Posterior cingulate gyrus (tissue), 11 donors: ENCODE measurements at regions not wholly inside any gene's neighbourhood (a gene's known extent, or its start where the extent isn't known, plus 50 kb on each side); places are given as distances from the start of the nearest gene placed in this dataset.
"Not testable (repeated sequence)": the region's sequence is repeated elsewhere in the genome, so short reads cannot be mapped to it uniquely, and the experiment has no call there.

Experiments used
- DNase-seq, 10 donors: peaks; one replicate each; pipeline versions ENCODE4 v3.0.0 to v3.0.0-alpha.2; 2020 to 2021; ENCODE audit warnings: mixed read lengths in 3 of 10
- intact Hi-C: fragments of 100-400 bp; cut with DNase I; formaldehyde crosslinking; loops from one replicate; pipeline ENCODE4 v1.15.1; 2023

GRCh38 chr2:224126003-224126402 is 86.9 kb upstream of the SERPINE2 start:
- DNase-seq, result no peak
- intact Hi-C loops, result no loop called here

DNA sequence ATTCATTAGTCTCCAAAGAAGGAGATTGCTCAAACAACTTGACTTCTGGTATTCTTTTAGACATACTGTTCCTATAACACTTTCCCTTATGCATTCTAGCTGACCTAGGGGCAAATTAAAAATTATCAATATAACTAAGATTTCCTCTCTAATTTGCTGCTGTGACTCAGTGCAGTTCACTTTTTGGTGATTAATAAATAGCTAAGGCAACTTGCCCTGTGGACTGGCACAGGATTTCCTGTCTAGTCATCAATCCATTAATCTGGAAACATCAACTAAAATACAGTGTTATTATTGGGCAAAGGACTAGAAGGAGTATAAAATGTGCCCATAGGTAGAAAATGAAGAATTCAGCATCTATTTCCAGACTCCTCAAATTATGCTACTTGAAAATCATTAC is 83.5 kb upstream of the SERPINE2 start:
- DNase-seq, result no peak
- intact Hi-C loops, result no loop called here

DNA sequence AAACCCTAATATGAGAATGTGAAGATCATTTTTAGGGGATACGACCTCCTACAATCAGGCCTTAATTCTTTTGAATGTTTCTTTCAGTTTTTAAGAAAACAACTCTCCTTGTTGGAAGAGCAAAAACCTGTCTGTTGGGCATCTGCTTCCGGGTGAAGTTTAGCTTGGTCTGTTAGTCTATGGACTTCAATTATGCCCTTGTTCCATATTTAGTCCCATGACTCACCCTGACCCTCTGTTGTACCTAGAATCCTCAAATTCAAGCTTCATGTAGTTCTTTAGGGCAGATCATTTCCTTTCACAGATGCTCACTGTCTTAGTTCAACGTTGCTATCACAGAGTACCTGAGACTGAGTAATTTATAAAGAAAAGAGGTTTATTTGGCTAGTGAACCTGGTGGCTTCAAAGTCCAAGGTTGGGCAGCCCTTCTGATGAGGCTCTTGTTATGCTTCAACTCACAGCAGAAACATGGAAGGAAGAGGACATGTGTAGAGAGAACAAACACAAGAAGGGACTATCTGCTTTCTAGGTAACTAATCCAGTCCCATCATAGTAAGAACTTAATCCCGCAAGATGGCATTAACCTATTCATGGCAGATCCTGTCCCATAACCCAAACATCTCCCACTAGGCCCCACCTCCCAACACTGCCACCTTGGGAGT is 82.5 kb upstream of the SERPINE2 start:
- no peak for DNase-seq
- intact Hi-C loops, result no loop called here

GRCh38 chr2:224120986-224121385 is 81.9 kb upstream of the SERPINE2 start:
- no peak for DNase-seq
- intact Hi-C loops, result no loop called here

GRCh38 chr2:224119846-224120245 is 80.8 kb upstream of the SERPINE2 start:
- DNase-seq, intact Hi-C loops: not testable (repeated sequence)

- intact Hi-C loops, result no loop called here
- no peak for DNase-seq
Observed at GRCh38 chr2:224114428-224114827, 75.3 kb upstream of the SERPINE2 start.

DNA sequence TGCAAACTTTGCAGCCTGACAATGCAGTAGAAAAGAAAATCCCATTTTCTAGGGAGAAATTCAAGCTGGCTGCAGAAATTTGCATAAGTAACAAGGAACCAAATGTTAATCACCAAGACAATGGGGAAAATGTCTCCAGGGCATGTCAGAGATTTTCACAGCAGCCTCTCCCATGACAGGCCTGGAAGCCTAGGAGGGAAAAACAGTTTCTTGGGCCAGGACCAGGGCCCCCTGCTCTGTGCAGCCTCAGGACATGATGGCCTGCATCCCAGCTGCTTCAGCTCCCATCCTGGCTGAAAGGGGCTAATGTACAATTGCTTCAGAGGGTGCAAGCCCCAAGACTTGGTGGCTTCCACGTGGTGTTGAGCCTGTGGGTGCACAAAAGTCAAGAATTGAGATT is 74.8 kb upstream of the SERPINE2 start:
- DNase-seq, result not testable (repeated sequence)

DNA sequence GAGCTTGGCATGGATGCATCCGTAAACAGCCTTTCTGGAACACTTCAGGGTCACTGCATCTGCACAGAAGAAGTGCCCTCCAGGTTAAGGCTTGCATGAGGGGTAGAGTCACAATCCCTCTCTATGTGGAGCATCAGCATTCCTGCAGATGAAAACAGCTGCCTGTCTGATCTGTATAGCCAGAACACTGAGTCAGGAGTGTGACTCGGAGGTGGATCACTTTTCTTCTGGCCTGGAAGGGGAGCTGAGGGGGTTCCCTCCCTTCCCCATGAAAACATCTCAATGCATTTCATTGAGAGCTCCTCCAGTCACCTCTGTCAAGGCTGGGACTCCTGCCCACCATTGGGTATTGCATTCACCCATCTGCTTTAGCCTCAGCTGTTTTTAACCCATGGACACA is 72.5 kb upstream of the SERPINE2 start:
- no peak for DNase-seq
- intact Hi-C loops, result no loop called here

More for the DNA sequence above, 74.8 kb upstream of the SERPINE2 start:
- intact Hi-C loops, result not testable (repeated sequence)

DNA sequence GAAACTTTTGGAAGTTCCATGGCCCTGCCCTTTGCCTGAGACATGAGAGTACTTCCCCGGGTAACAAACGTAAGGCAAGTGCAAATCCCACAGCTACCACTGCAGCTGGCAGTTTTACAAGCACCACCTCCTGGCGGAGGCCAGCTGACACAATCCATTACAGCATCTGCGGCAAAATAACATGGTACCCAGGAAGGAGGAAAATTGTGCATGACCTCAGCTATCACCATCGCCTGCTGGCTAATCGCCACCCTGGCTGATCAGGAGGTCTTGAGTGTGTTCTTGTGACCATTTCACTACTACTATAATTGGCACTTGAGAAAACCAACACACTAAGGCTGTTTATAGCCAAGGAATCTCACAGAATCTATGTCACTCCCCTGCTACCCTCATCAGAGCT is 71.7 kb upstream of the SERPINE2 start:
- no peak for DNase-seq
- intact Hi-C loops, result no loop called here

GRCh38 chr2:224109751-224110150 is 70.7 kb upstream of the SERPINE2 start:
- intact Hi-C loops, result no loop called here
- DNase-seq, result no peak

GRCh38 chr2:224106794-224107193 is 67.7 kb upstream of the SERPINE2 start:
- DNase-seq, result no peak
- intact Hi-C loops, result no loop called here

GRCh38 chr2:224104668-224105386 is 65.7 kb upstream of the SERPINE2 start:
- intact Hi-C loops, result no loop called here

GRCh38 chr2:224103651-224104050 is 64.6 kb upstream of the SERPINE2 start:
- intact Hi-C loops, result no loop called here
- DNase-seq, result no peak

More at GRCh38 chr2:224104668-224105386, 65.7 kb upstream of the SERPINE2 start:
- no peak for DNase-seq

DNA sequence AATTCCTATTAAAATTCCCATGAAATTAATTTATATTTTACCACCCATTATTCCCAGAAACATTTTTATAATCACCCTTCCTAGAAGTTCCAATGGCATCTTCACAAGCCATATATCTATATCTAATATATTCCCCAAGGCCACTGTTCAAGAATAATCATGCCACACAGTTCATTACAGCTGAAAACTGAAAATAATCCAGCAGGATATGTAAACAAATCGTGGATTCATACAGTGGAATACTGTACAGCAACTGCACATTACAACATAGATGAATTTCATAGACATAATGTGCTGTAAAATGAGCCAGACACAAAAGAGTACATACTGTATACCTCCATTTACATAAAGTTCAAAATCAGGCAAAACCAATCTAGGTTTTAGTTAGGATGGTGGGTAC is 63.9 kb upstream of the SERPINE2 start:
- intact Hi-C loops, result no loop called here
- DNase-seq, result no peak

DNA sequence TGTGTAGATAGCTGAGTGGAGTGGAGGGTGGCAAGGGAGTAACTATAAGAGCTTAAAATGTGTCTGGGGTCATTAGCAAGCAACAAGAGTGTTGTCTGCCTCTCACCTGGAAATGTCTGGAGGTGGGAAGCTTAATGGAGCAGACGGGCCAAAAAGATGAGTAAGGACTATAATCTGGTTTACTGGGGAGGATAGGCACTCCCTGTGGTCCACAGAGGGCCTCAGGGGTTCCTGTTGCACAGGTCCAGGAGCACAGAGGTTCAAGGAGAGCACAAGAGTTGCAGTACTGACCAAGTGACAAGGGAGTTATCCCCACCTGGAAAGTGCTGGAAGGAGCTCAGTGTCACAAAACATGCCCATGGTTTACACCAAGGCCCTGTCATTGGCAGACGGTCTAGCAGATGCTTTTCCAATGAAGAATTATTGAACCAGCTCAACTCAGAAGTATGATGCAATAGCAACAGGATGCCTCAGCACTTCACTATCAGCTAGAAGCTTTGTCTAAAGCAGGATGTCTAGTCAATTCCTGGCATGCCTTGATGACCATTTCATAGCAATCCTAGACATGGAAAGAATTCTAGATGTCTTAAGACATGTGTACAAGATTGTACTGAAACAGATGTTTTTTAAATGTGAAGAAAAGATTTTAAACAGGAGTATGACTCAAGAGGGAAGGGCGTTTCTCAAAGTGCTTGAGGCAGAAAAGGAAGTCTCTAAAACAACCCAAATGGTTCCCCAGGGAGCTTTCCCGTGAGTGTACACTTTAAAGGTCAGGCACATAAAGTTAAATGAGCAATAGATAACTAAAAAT is 62.9 kb upstream of the SERPINE2 start:
- intact Hi-C loops, result no loop called here
- no peak for DNase-seq

- intact Hi-C loops, result no loop called here
- no peak for DNase-seq
Observed at GRCh38 chr2:224099861-224100643, 61.0 kb upstream of the SERPINE2 start.

DNA sequence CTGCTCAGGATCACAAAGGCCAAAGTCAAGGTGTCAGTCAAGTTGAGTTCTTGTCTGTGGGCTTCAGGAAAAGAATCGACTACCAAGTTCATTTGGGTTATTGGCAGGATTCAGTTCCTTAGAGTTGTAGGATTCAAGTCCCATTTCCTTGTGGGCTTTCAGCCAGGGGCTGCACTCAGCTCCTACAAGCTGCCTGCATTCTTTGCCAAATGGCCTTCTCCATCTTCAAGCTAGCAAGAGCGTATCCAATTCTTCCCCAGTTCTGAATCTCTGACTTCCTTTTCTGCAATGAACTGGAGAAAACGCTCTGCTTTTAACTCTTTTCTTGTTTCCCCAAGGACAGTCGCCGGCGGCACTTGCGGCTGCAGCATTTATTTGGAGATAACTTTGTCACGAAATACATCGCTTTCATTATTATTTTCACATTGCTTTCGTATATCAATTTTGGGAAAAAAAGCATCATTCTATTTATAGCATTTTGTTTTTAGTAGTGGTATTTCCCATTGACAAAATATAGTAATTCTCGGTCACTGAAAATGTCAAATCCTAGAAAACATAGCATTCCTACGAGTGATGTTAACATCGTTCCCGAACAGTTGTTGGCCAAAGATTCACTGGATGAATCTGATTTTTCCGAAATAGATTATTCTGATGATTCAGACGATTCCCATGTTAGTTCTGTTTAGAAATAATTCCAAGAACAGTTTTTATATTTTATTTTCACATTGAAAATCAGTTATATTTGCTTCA is 59.6 kb upstream of the SERPINE2 start:
- no peak for DNase-seq
- intact Hi-C loops, result no loop called here

GRCh38 chr2:224094413-224094812 is 55.3 kb upstream of the SERPINE2 start:
- DNase-seq, result no peak
- intact Hi-C loops, result no loop called here

DNA sequence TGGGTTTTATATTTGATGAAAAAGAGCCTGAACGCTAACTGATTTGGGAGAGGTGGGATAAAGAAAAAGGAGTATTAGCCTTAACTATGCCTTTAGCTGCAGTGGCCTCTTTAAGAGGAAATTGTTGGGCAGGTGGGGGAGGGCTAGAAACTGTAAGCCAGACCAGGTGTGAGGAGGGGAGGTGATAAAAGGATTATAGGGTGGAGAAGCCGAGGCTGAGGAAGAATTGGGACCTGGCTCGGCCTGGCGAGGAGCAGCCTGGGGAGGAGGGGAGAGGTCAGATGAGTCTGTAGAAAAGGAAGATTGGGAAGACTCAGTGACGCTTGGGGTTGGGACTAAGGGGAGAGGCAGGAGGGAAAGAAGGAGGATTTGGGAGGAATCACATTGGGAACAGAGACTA is 52.6 kb upstream of the SERPINE2 start:
- intact Hi-C loops, DNase-seq: not testable (repeated sequence)

DNA sequence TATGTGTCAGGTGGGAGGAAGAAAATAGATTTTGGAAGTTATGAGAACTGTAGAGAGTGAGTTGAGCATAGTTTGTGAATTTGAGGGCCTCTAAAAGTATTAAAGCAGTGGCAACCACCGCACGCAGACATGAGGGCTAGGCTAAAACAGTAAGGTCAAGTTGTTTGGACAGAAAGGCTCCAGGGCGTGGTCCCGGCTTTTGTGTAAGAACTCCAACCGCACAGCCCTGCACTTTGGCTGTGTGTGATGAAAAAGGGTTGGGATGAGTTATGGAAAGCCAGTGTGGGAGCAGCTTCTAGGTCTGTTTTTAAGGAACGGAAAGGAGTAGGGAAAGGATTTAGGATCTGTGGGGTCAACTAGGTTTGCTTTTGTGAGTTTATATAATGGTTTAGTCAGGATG is 50.5 kb upstream of the SERPINE2 start:
- intact Hi-C loops, DNase-seq: not testable (repeated sequence)
